ENCODE measurements at regions not wholly inside any gene's neighbourhood (a gene's known extent, or its start where the extent isn't known, plus 50 kb on each side); places are given as distances from the start of the nearest gene placed in this dataset.

GRCh38 chr5:5079876-5080275, 60.3 kb upstream of the ADAMTS16 start:
- no peak overlapping the region for H2AK5ac ChIP-seq (ENCODE audit: low read length)
- DNase-seq, result no peak
- H3K27me3 ChIP-seq (ENCODE audit: insufficient read depth, low read length, poor library complexity), result no peaks in the 10 kb centered on the region
- H3K23ac ChIP-seq (ENCODE audit: low read length), result no peak overlapping the region
- H4K5ac ChIP-seq (ENCODE audit: low read length), result no peak overlapping the region
- no CpG with 5 or more reads among the region's 5 CpGs for WGBS (ENCODE audit: extremely low coverage, insufficient coverage, low lambda C conversion rate)
- no peak overlapping the region for H3K27ac ChIP-seq (ENCODE audit: low read depth, low read length)
- no peak overlapping the region for H4K8ac ChIP-seq (ENCODE audit: low read depth, low read length)
- no peak overlapping the region for H3K4me2 ChIP-seq (ENCODE audit: low read length)
- H3K18ac ChIP-seq (ENCODE audit: low read length), result no peak overlapping the region
- H3K79me1 ChIP-seq (ENCODE audit: low read length), result no peaks in the 10 kb centered on the region
- H2BK120ac ChIP-seq (ENCODE audit: low read depth, low read length), result no peak overlapping the region
- no peak overlapping the region for H3K9ac ChIP-seq (ENCODE audit: low read length)
- no peak overlapping the region for H3K4ac ChIP-seq (ENCODE audit: low read depth, low read length)
- no peaks in the 10 kb centered on the region for H3K36me3 ChIP-seq (ENCODE audit: control insufficient read depth, insufficient read depth, low read length)
- H2BK5ac ChIP-seq (ENCODE audit: low read length), result no peak overlapping the region
- H3K79me2 ChIP-seq (ENCODE audit: control insufficient read depth, insufficient read depth, low read length), result no peaks in the 10 kb centered on the region
- H3K56ac ChIP-seq (ENCODE audit: low read length), result no peak overlapping the region
- no peak overlapping the region for H2BK15ac ChIP-seq (replicated peaks; ENCODE audit: low read depth)
- H3K4me3 ChIP-seq (ENCODE audit: low read length), result no peak overlapping the region
- peaks cover 2% of the 10 kb centered on the region for H3K4me1 ChIP-seq (ENCODE audit: control insufficient read depth, low read depth, low read length)

DNA sequence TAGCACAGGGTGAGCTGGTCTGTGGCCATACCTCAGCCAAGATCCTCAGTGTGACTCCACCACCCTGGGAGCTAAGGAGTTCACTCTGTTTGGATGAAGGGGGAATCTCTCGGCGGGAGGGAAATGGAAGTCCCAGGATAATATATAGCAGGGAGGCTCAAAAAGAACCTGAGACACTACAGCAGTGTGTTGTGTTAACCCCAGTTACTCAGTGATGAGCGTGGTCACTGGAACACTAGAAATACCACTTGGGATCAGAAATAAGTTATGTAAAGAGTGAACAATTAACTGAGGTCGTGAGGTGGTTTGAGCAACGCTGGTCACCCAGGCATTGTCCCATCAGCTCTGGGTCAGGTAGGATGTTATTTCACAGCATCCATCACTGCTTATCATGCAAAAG, 59.3 kb upstream of the ADAMTS16 start:
- no peak overlapping the region for H2BK120ac ChIP-seq (ENCODE audit: low read depth, low read length)

GRCh38 chr5:5085381-5085780, 54.7 kb upstream of the ADAMTS16 start:
- Histone ChIP-seq H3K27ac (ENCODE audit: low read depth, low read length) (no peak overlapping the region), H3K56ac (ENCODE audit: low read length) (no peak overlapping the region), H2BK120ac (ENCODE audit: low read depth, low read length) (no peak overlapping the region), H3K4me1 (ENCODE audit: control insufficient read depth, low read depth, low read length) (no peaks in the 10 kb centered on the region), H3K79me1 (ENCODE audit: low read length) (no peaks in the 10 kb centered on the region), H2AK5ac (ENCODE audit: low read length) (no peak overlapping the region), H4K5ac (ENCODE audit: low read length) (no peak overlapping the region), H3K18ac (ENCODE audit: low read length) (no peak overlapping the region), H3K4me3 (ENCODE audit: low read length) (no peak overlapping the region), H2BK5ac (ENCODE audit: low read length) (no peak overlapping the region), H3K9ac (ENCODE audit: low read length) (no peak overlapping the region), H3K79me2 (ENCODE audit: control insufficient read depth, insufficient read depth, low read length) (no peaks in the 10 kb centered on the region), H4K8ac (ENCODE audit: low read depth, low read length) (no peak overlapping the region), H3K27me3 (ENCODE audit: insufficient read depth, low read length, poor library complexity) (no peaks in the 10 kb centered on the region), H3K36me3 (ENCODE audit: control insufficient read depth, insufficient read depth, low read length) (no peaks in the 10 kb centered on the region), H3K4me2 (ENCODE audit: low read length) (no peak overlapping the region), H2BK15ac (replicated peaks; ENCODE audit: low read depth) (no peak overlapping the region), H3K23ac (ENCODE audit: low read length) (no peak overlapping the region), H3K4ac (ENCODE audit: low read depth, low read length) (no peak overlapping the region)
- no peak for DNase-seq
- WGBS (ENCODE audit: extremely low coverage, insufficient coverage, low lambda C conversion rate), result no CpG with 5 or more reads among the region's 1 CpG

More for the DNA sequence above, 59.3 kb upstream of the ADAMTS16 start:
- Histone ChIP-seq H3K4me1 (ENCODE audit: control insufficient read depth, low read depth, low read length) (peaks cover 2% of the 10 kb centered on the region), H3K79me2 (ENCODE audit: control insufficient read depth, insufficient read depth, low read length) (no peaks in the 10 kb centered on the region), H3K18ac (ENCODE audit: low read length) (no peak overlapping the region), H2AK5ac (ENCODE audit: low read length) (no peak overlapping the region), H3K27ac (ENCODE audit: low read depth, low read length) (no peak overlapping the region), H4K5ac (ENCODE audit: low read length) (no peak overlapping the region), H3K36me3 (ENCODE audit: control insufficient read depth, insufficient read depth, low read length) (no peaks in the 10 kb centered on the region), H3K9ac (ENCODE audit: low read length) (no peak overlapping the region), H3K27me3 (ENCODE audit: insufficient read depth, low read length, poor library complexity) (no peaks in the 10 kb centered on the region), H4K8ac (ENCODE audit: low read depth, low read length) (no peak overlapping the region), H3K4me3 (ENCODE audit: low read length) (no peak overlapping the region), H2BK15ac (replicated peaks; ENCODE audit: low read depth) (no peak overlapping the region), H3K23ac (ENCODE audit: low read length) (no peak overlapping the region), H2BK5ac (ENCODE audit: low read length) (no peak overlapping the region), H3K56ac (ENCODE audit: low read length) (no peak overlapping the region), H3K79me1 (ENCODE audit: low read length) (no peaks in the 10 kb centered on the region), H3K4me2 (ENCODE audit: low read length) (no peak overlapping the region), H3K4ac (ENCODE audit: low read depth, low read length) (no peak overlapping the region)
- no CpG with 5 or more reads among the region's 5 CpGs for WGBS (ENCODE audit: extremely low coverage, insufficient coverage, low lambda C conversion rate)
- DNase-seq, result no peak

DNA sequence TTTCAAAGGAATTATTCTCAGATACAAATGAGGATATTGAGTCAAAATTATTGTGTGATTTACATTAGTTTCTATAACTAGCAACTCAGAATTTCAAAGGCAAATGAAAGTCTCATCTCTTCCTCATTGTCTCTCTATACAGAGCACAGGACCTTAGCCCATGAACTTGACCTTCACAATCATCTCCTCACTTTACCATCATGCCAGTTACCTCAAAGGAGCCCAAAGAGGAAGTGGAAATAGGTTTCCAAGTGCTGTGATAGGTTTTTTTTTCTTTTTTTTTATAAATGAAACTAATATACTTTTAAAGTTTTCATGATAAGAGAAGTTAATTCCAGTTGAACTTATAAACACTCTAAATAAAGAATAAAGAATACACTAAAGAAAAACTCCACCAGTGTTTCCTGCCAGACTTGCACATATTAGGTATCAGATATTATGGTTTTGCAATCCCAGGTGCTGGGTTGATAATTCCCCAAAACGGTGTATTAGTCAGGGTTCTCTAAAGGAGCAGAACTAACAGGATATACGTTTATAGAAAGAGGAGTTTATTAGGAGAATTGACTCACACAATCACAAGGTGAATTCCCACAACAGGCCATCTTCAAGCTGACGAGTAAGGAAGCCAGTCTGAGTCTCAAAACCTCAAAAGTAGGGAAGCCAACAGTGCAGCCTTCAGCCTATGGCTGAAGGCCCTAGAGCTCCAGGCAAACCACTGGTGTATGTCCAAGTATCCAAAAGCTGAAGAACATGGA, 50.1 kb upstream of the ADAMTS16 start:
- Histone ChIP-seq H3K27me3 (ENCODE audit: insufficient read depth, low read length, poor library complexity) (no peaks in the 10 kb centered on the region), H3K9ac (ENCODE audit: low read length) (no peak overlapping the region), H3K79me1 (ENCODE audit: low read length) (no peaks in the 10 kb centered on the region), H3K23ac (ENCODE audit: low read length) (no peak overlapping the region), H2BK15ac (replicated peaks; ENCODE audit: low read depth) (no peak overlapping the region), H3K4ac (ENCODE audit: low read depth, low read length) (no peak overlapping the region), H3K27ac (ENCODE audit: low read depth, low read length) (no peak overlapping the region), H2AK5ac (ENCODE audit: low read length) (no peak overlapping the region), H3K56ac (ENCODE audit: low read length) (no peak overlapping the region), H3K4me2 (ENCODE audit: low read length) (no peak overlapping the region), H3K18ac (ENCODE audit: low read length) (no peak overlapping the region), H2BK5ac (ENCODE audit: low read length) (no peak overlapping the region), H4K8ac (ENCODE audit: low read depth, low read length) (no peak overlapping the region), H4K5ac (ENCODE audit: low read length) (no peak overlapping the region), H3K4me1 (ENCODE audit: control insufficient read depth, low read depth, low read length) (no peaks in the 10 kb centered on the region), H3K36me3 (ENCODE audit: control insufficient read depth, insufficient read depth, low read length) (no peaks in the 10 kb centered on the region), H3K79me2 (ENCODE audit: control insufficient read depth, insufficient read depth, low read length) (no peaks in the 10 kb centered on the region), H2BK120ac (ENCODE audit: low read depth, low read length) (no peak overlapping the region), H3K4me3 (ENCODE audit: low read length) (no peak overlapping the region)
- no peak for DNase-seq
- WGBS (ENCODE audit: extremely low coverage, insufficient coverage, low lambda C conversion rate), result no CpG with 5 or more reads among the region's 3 CpGs
